GM12874 (cell line): ENCODE measurements at regions not wholly inside any gene's neighbourhood (a gene's known extent, or its start where the extent isn't known, plus 50 kb on each side); places are given as distances from the start of the nearest gene placed in this dataset.

Experiments used
- CTCF ChIP-seq: IDR thresholded peaks from 2 replicates; pipeline ENCODE4 v1.5.1; 2011; ENCODE audit warnings: low read depth, mild to moderate bottlenecking, control low read depth, low read length, moderate library complexity; ENCODE audit not compliant: insufficient read depth

GRCh38 chr2:22998359-22998758, 386.6 kb upstream of the KLHL29 start:
- TF ChIP-seq CTCF = no peak

- no peak for TF ChIP-seq CTCF
Observed at GRCh38 chr2:22999951-23000350, 385.0 kb upstream of the KLHL29 start.

- TF ChIP-seq CTCF = no peak
Observed at GRCh38 chr2:23002234-23002633, 382.7 kb upstream of the KLHL29 start.

- TF ChIP-seq CTCF = no peak
Observed at GRCh38 chr2:23005469-23005868, 379.5 kb upstream of the KLHL29 start.

GRCh38 chr2:23007631-23008235, 377.2 kb upstream of the KLHL29 start:
- no peak for TF ChIP-seq CTCF

GRCh38 chr2:23008440-23008839, 376.5 kb upstream of the KLHL29 start:
- no peak for TF ChIP-seq CTCF

GRCh38 chr2:23008951-23009350, 376.0 kb upstream of the KLHL29 start:
- no peak for TF ChIP-seq CTCF

- TF ChIP-seq CTCF = no peak
Observed at GRCh38 chr2:23009545-23010149, 375.3 kb upstream of the KLHL29 start.
